CD4-positive, alpha-beta T cell (primary cell): ENCODE measurements at regions not wholly inside any gene's neighbourhood (a gene's known extent, or its start where the extent isn't known, plus 50 kb on each side); places are given as distances from the start of the nearest gene placed in this dataset.

ENCODE experiments used
- ATAC-seq: fragments of 200-7000 bp; cut with Tn5 transposase; one replicate; pipeline ENCODE4 v1.10.0; 2022; ENCODE audit warnings: mild to moderate bottlenecking; ENCODE audit not compliant: poor library complexity
- CTCF ChIA-PET: fragments of 350-600 bp; sonication (Branson Sonifier 250); formaldehyde crosslinking; loops from one replicate; lab custom pipeline; 2021; ENCODE audit warnings: antibody characterized with exemption, inconsistent platforms; lab: Charles Lee
- POLR2A ChIA-PET: fragments of 350-600 bp; sonication (Branson Sonifier 250); formaldehyde crosslinking; loops from one replicate; lab custom pipeline; 2021; ENCODE audit warnings: antibody characterized with exemption, inconsistent platforms; lab: Charles Lee
- DNase-seq, 14 experiments: peaks; one replicate each; pipeline ENCODE4 v3.0.0-alpha.2; 2013 to 2020; ENCODE audit warnings: mixed read lengths in 2 of 14
- H3K27ac ChIP-seq, 2 donors: one replicate each; pipeline versions ENCODE4 v1.5.1 to v1.7.0; 2013; ENCODE audit warnings: low read length in 2 of 2, low read depth in 1 of 2, mild to moderate bottlenecking in 1 of 2
- H3K27me3 ChIP-seq, 2 experiments: 1 replicate in 1 of 2; 2 replicates in 1 of 2; pipeline versions ENCODE4 v1.6.1 to v1.7.0; 2013; ENCODE audit warnings: low read length in 2 of 2, control low read depth in 1 of 2, mild to moderate bottlenecking in 1 of 2, moderate library complexity in 1 of 2; ENCODE audit not compliant: insufficient read depth in 2 of 2, control insufficient read depth in 1 of 2
- H3K36me3 ChIP-seq: one replicate; pipeline ENCODE4 v1.6.1; 2013; ENCODE audit warnings: low read length, control low read depth; ENCODE audit not compliant: insufficient read depth
- H3K4me1 ChIP-seq: one replicate; pipeline ENCODE4 v1.6.1; 2013; ENCODE audit warnings: low read length, control low read depth; ENCODE audit not compliant: insufficient read depth
- H3K4me3 ChIP-seq: one replicate; pipeline ENCODE4 v1.5.1; 2013; ENCODE audit warnings: mild to moderate bottlenecking, low read length, moderate library complexity
- H3K9me3 ChIP-seq, 2 experiments: 1 replicate in 1 of 2; 2 replicates in 1 of 2; pipeline versions ENCODE4 v1.6.1 to v1.7.0; 2013; ENCODE audit warnings: low read length in 2 of 2, mild to moderate bottlenecking in 2 of 2, control low read depth in 1 of 2, moderate library complexity in 1 of 2; ENCODE audit not compliant: control insufficient read depth in 1 of 2, insufficient read depth in 1 of 2
- H3K27ac Mint-ChIP-seq: one replicate; pipeline ENCODE4 v1.8.0; 2020; ENCODE audit warnings: mixed read lengths
- H3K27me3 Mint-ChIP-seq: one replicate; pipeline ENCODE4 v1.8.0; 2021; ENCODE audit warnings: mixed read lengths
- H3K36me3 Mint-ChIP-seq: one replicate; pipeline ENCODE4 v1.8.0; 2021; ENCODE audit warnings: low read depth, mixed read lengths
- H3K4me1 Mint-ChIP-seq: one replicate; pipeline ENCODE4 v1.8.0; 2021; ENCODE audit warnings: low read depth, mixed read lengths
- H3K4me3 Mint-ChIP-seq: one replicate; pipeline ENCODE4 v1.8.0; 2020; ENCODE audit warnings: mild to moderate bottlenecking, mixed read lengths
- H3K9me3 Mint-ChIP-seq: one replicate; pipeline ENCODE4 v1.8.0; 2020; ENCODE audit warnings: mixed read lengths
- CTCF ChIP-seq: fragments of 200-600 bp; IDR thresholded peaks from one replicate; pipeline ENCODE4 v1.8.0; 2022; ENCODE audit warnings: antibody characterized with exemption, mild to moderate bottlenecking
- intact Hi-C, 2 experiments: fragments of 100-400 bp; cut with DNase I in 1 of 2; cut with micrococcal nuclease in 1 of 2; formaldehyde crosslinking; loops; one replicate each; pipeline versions ENCODE4 v1.15.1 to v1.9.0; 2023 to 2025; cut with DNase I, micrococcal nuclease

GRCh38 chr20:20896606-20897005, 184.2 kb upstream of the RALGAPA2 start:
- Histone ChIP-seq H3K9me3 (peaks cover 0 to 7% of the 10 kb centered on the region in 2 experiments), H3K4me3 (no peak overlapping the region), H3K4me1 (no peaks in the 10 kb centered on the region), H3K36me3 (no peaks in the 10 kb centered on the region), H3K27me3 (peaks cover 0 to 2% of the 10 kb centered on the region in 2 experiments), H3K27ac (no peak overlapping the region)
- H3K9me3 Mint-ChIP-seq: no peaks in the 10 kb centered on the region
- no peaks in the 10 kb centered on the region for H3K4me1 Mint-ChIP-seq
- ChIA-PET POLR2A (no interaction called here), CTCF (no interaction called here)
- no peak for ATAC-seq
- H3K27ac Mint-ChIP-seq: no peak overlapping the region
- intact Hi-C loops: no loop called here
- H3K4me3 Mint-ChIP-seq: no peak overlapping the region
- no peak for TF ChIP-seq CTCF
- peaks cover 10% of the 10 kb centered on the region for H3K27me3 Mint-ChIP-seq
- no peaks in the 10 kb centered on the region for H3K36me3 Mint-ChIP-seq
- no peak for DNase-seq

DNA sequence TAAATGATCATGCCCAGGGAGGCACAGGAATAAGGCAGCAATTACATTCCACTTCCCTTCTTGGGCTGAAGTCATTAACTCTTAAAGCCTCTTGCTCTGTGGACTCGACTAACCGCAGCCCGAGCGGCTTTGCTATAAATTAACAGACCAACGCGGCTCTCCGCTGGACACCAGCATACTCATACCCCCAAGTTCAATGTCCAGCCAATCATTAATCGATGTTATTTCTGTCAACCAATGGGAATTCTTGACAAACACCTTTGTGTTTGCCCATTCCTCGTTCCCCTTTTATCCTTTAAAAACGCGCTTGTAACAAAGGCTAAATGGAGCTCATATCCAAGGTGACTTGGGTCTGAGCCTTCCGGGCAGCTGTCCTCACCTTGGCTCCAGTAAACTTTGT, 183.1 kb upstream of the RALGAPA2 start:
- Mint-ChIP-seq H3K4me3 (no peak overlapping the region), H3K27me3 (peaks cover 10% of the 10 kb centered on the region), H3K4me1 (no peaks in the 10 kb centered on the region), H3K27ac (no peak overlapping the region), H3K9me3 (no peaks in the 10 kb centered on the region), H3K36me3 (no peaks in the 10 kb centered on the region)
- no peak for ATAC-seq
- Histone ChIP-seq H3K9me3 (peaks cover 0 to 7% of the 10 kb centered on the region in 2 experiments), H3K4me3 (no peak overlapping the region), H3K36me3 (no peaks in the 10 kb centered on the region), H3K27ac (no peak overlapping the region), H3K4me1 (no peaks in the 10 kb centered on the region), H3K27me3 (no peaks in the 10 kb centered on the region)
- POLR2A ChIA-PET: no interaction called here
- intact Hi-C loops: no loop called here
- CTCF ChIA-PET: no interaction called here
- DNase-seq: no peak
- TF ChIP-seq CTCF: no peak

DNA sequence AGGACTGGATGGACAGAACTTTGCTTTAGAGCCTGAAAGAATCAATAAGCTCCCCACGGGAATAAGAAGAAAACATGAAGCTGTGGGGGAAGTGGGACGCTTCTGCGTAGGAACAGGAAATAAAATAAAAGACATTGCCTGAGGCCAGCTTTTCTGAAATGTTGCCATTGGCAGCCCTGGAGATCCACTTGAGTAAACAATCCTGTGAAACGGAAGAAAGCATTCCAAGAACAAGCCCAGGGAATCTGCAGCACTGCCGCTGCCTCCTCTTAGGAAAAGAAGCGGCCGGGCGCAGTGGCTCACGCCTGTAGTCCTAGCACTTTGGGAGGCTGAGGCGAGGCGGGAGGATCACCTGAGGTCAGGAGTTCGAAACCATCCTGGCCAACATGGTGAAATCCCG, 182.3 kb upstream of the RALGAPA2 start:
- ATAC-seq (no peak), DNase-seq (no peak)
- Mint-ChIP-seq H3K27ac (no peak overlapping the region), H3K4me3 (no peak overlapping the region), H3K9me3 (no peaks in the 10 kb centered on the region), H3K36me3 (no peaks in the 10 kb centered on the region), H3K27me3 (peaks cover 13% of the 10 kb centered on the region), H3K4me1 (no peaks in the 10 kb centered on the region)
- Histone ChIP-seq H3K4me3 (no peak overlapping the region), H3K27ac (no peak overlapping the region), H3K36me3 (no peaks in the 10 kb centered on the region), H3K4me1 (no peaks in the 10 kb centered on the region), H3K9me3 (peaks cover 0 to 7% of the 10 kb centered on the region in 2 experiments), H3K27me3 (no peaks in the 10 kb centered on the region)
- ChIA-PET POLR2A (no interaction called here), CTCF (no interaction called here)
- intact Hi-C loops: no loop called here
- TF ChIP-seq CTCF: no peak
